T47D (cell line): ENCODE measurements at regions not wholly inside any gene's neighbourhood (a gene's known extent, or its start where the extent isn't known, plus 50 kb on each side); places are given as distances from the start of the nearest gene placed in this dataset.
"Not testable (repeated sequence)": the region's sequence is repeated elsewhere in the genome, so short reads cannot be mapped to it uniquely, and the experiment has no call there.

Experiments
- DNase-seq, 2 experiments: peaks; one replicate each; pipeline versions ENCODE4 v3.0.0 to v3.0.0-alpha.2; 2011 to 2012; ENCODE audit warnings: low read depth in 1 of 2, low spot score in 1 of 2
- JUND ChIP-seq: IDR thresholded peaks from 2 replicates; pipeline ENCODE4 v1.6.1; 2012; ENCODE audit warnings: low read depth
- in situ Hi-C: cut with HindIII; loops from 2 replicates; pipeline ENCODE4 v1.10.0; 2016; ENCODE audit warnings: low sequenced_read_pairs, low pct_unique_long_range_greater_than_20kb

- no peak for TF ChIP-seq JUND
- no peak for DNase-seq
- in situ Hi-C loops: no loop called here
Measured at GRCh38 chr5:67805666-67806348, 409.7 kb upstream of the PIK3R1 start.

GRCh38 chr5:67802766-67803165 lies 412.8 kb upstream of the PIK3R1 start:
- no peak for DNase-seq
- no peak for TF ChIP-seq JUND
- in situ Hi-C loops: no loop called here

DNA sequence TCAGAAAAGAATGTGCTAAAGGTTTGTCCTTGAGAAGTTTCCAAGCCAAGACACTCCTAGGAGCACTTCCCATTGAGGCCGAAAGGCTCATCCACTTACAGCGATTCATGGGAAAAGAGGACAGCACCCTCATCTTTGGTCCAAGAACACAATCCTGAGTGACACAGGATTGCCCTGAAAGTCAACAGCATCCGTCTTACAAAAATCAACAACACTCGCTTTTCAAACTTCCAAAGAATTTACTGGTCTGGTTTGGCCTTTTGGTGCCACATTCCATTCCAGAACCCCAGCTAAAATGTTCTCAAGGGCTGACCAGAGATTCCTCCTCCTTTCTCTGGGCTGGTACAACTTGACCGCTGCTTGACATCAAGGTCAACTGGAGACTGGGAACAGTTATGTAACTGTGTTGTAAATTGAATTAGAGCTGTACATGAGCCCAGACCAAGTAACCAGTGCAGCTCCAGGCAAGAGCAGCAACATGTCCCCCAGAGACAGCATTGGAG lies 415.8 kb upstream of the PIK3R1 start:
- peak in 1 of 2 experiments; percentile 36 for DNase-seq
- in situ Hi-C loops: no loop called here
- TF ChIP-seq JUND: no peak

DNA sequence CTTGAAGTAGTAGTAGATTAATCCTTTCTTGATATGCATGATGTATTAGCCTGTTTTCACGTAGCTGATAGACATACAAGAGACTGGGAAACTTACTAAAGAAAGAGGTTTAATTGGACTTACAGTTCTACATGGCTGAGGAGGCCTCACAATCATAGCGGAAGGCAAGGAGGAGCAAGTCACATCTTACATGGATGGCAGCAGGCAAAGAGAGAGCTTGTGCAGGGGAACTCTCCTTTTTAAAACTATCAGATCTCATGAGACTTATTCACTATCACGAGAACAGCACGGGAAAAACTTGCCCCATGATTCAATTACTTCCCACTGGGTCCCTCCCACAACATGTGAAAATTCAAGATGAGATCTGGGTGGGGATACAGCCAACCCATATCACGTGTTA lies 417.1 kb upstream of the PIK3R1 start:
- in situ Hi-C loops, DNase-seq: not testable (repeated sequence)

DNA sequence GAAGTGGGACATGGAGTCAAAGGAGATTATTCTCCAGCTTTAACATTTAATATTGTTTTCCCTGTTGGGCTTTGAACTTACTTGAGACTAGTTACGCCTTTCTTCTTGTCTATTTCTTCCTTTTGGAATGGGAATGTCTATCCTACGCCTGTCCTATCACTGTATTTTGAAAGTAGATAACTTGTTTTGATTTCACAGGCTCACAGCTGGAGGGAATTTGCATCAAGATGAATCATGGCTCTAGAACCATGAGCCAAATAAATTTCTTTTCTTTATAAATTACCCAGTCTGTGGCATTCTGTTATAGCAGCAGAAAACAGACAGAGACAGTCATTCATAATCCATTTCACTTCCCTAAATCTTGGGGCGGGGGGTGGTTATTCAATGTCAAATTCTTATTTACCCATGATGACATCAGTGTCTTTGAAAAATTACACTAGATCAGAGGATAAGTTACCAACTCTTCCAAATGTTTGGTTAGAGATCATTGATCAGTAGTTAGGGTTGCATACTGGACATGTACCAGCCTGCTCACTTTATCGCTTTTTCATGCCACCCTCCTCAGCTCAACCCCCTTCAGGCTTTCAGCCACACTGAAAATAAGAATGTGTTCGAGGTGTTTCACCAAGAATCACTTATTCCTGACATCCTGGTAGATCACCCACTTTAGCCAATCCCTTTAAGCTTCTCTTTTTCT lies 419.6 kb upstream of the PIK3R1 start:
- no peak for DNase-seq
- in situ Hi-C loops: no loop called here
- TF ChIP-seq JUND: no peak

- no peak for DNase-seq
- no peak for TF ChIP-seq JUND
- in situ Hi-C loops: no loop called here
Measured at GRCh38 chr5:67793966-67794365, 421.6 kb upstream of the PIK3R1 start.

DNA sequence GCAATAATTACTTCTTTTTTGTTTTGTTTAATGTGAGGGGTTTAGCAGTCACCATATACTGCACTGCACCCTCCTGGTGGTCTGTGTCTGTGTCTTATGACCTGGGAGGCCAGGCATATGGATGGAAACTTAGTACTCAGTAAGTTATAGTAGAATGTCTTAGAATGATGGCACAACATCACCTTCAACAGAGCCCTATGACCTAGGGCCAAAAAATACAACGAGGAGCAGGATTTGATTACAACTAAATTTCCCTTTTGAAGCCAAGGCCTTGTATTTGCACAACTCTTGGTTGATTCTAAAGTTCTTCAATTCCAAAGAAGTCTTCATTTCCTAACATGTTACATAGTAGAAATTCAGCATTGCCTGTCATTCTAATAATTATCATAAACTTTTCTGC lies 422.1 kb upstream of the PIK3R1 start:
- in situ Hi-C loops: no loop called here
- no peak for DNase-seq

GRCh38 chr5:67792891-67793290 lies 422.7 kb upstream of the PIK3R1 start:
- in situ Hi-C loops: no loop called here
- no peak for TF ChIP-seq JUND
- no peak for DNase-seq

More for the DNA sequence above, 422.1 kb upstream of the PIK3R1 start:
- TF ChIP-seq JUND: no peak

GRCh38 chr5:67790390-67790789 lies 425.2 kb upstream of the PIK3R1 start:
- in situ Hi-C loops: no loop called here
- no peak for TF ChIP-seq JUND
- no peak for DNase-seq

GRCh38 chr5:67779893-67780623 lies 435.5 kb upstream of the PIK3R1 start:
- DNase-seq, in situ Hi-C loops: not testable (repeated sequence)

DNA sequence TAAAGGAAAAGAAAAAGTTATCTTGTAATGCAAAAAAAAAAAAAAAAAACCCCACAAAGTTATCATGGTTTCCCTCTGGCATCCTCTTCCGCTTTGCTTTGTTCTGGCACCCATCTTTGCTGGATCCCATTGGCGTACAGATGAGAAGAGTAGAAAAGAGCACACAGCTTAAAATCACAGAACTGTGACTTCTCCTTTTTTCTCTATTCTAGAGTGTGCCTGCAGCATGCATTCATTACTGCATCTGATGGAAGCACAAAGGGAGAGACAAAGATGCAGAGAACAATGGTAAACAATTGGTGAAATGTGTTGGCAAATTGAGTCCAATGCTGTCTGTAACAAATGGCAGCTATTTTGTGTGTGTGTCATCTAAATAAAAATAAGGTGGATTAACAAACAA lies 440.8 kb upstream of the PIK3R1 start:
- no peak for TF ChIP-seq JUND
- no peak for DNase-seq
- in situ Hi-C loops: no loop called here

DNA sequence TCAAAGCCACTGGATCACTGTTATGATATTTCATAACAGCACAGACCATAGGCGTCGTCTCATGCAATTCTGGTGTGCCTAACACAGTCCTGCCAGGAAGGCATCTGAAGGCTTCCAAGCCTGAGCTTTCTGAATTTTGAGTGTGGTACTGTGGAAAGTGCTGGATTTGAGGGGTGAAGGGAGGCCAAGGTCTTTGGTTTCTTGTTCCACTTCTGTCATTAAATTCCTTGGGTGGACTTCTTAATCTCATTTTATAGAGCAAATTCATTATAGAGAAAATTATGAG lies 441.3 kb upstream of the PIK3R1 start:
- in situ Hi-C loops: no loop called here
- no peak for TF ChIP-seq JUND
- DNase-seq: no peak
